Stimulated activated naive CD8-positive, alpha-beta T cell treated with anti-CD3 and anti-CD28 coated beads, Interleukin-15, Interleukin-2, amounts not matched to agents 100 ng/mL and 50 ng/mL, for 24 hours (primary cell): ENCODE measurements at regions not wholly inside any gene's neighbourhood (a gene's known extent, or its start where the extent isn't known, plus 50 kb on each side); places are given as distances from the start of the nearest gene placed in this dataset.
"Not testable (repeated sequence)": the region's sequence is repeated elsewhere in the genome, so short reads cannot be mapped to it uniquely, and the experiment has no call there.

Experiments
- H3K27ac Mint-ChIP-seq: one replicate; pipeline ENCODE4 v1.8.0; 2021; ENCODE audit warnings: mild to moderate bottlenecking, mixed read lengths
- H3K27me3 Mint-ChIP-seq: one replicate; pipeline ENCODE4 v1.8.0; 2021; ENCODE audit warnings: mixed read lengths
- H3K36me3 Mint-ChIP-seq: one replicate; pipeline ENCODE4 v1.8.0; 2021; ENCODE audit warnings: low read depth, mixed read lengths
- H3K4me1 Mint-ChIP-seq: one replicate; pipeline ENCODE4 v1.8.0; 2021; ENCODE audit warnings: low read depth, mixed read lengths
- H3K4me3 Mint-ChIP-seq: one replicate; pipeline ENCODE4 v1.8.0; 2021; ENCODE audit warnings: mild to moderate bottlenecking, mixed read lengths
- H3K9me3 Mint-ChIP-seq: one replicate; pipeline ENCODE4 v1.8.0; 2021; ENCODE audit warnings: mixed read lengths

DNA sequence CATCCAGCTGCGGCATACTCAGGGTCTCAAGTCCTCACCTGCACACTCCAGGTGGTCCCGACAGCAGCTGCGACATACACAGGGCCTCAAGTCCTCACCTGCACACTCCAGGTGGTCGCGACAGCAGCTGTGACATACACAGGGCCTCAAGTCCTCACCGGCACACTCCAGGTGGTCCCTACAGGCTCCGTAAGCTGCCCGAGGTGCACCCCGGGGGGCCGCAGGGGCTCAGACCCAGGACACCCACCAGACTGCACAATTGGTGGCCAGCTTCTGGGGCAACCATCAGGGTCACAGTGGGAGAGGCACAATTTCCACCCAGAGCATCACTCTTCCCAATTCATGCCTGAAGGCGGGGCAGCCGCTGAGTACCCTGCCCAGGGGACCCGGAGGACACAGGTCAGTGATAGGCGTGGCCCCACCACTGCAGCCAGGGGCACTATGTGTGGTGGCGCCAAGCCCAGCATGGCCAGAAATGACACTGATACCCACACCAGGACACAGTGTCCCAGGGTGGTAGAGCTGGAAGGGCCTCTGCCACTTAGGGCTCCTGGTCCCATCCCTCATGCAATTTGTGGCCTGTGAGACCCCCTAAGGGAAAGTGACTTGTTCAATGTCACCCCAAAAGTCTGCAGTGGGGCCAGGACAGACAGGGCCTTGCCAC lies 57.5 kb upstream of the ZNF469 start:
- Mint-ChIP-seq H3K27ac (no peak overlapping the region), H3K4me1 (no peaks in the 10 kb centered on the region), H3K4me3 (no peak overlapping the region), H3K36me3 (no peaks in the 10 kb centered on the region), H3K9me3 (no peaks in the 10 kb centered on the region), H3K27me3 (no peaks in the 10 kb centered on the region)

DNA sequence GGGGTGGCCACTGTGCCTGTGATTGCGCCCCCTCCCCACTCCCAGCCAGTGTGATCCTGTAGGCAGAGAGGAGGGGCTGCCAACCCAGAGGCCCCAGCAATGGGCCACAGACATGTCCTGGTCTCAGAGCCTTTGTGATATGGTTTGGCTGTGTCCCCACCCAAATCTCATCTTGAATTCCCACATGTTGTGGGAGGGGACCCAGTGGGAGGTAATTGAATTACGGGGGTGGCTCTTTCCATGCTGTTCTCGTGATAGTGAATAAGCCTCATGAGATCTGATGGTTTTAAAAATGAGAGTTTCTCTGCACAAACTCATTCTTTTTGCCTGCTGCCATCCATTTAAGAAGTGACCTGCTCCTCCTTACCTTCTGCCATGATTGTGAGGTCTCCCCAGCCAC lies 56.8 kb upstream of the ZNF469 start:
- no peak overlapping the region for H3K4me3 Mint-ChIP-seq
- no peaks in the 10 kb centered on the region for H3K9me3 Mint-ChIP-seq
- no peak overlapping the region for H3K27ac Mint-ChIP-seq
- H3K27me3 Mint-ChIP-seq = no peaks in the 10 kb centered on the region
- no peaks in the 10 kb centered on the region for H3K36me3 Mint-ChIP-seq
- no peaks in the 10 kb centered on the region for H3K4me1 Mint-ChIP-seq

DNA sequence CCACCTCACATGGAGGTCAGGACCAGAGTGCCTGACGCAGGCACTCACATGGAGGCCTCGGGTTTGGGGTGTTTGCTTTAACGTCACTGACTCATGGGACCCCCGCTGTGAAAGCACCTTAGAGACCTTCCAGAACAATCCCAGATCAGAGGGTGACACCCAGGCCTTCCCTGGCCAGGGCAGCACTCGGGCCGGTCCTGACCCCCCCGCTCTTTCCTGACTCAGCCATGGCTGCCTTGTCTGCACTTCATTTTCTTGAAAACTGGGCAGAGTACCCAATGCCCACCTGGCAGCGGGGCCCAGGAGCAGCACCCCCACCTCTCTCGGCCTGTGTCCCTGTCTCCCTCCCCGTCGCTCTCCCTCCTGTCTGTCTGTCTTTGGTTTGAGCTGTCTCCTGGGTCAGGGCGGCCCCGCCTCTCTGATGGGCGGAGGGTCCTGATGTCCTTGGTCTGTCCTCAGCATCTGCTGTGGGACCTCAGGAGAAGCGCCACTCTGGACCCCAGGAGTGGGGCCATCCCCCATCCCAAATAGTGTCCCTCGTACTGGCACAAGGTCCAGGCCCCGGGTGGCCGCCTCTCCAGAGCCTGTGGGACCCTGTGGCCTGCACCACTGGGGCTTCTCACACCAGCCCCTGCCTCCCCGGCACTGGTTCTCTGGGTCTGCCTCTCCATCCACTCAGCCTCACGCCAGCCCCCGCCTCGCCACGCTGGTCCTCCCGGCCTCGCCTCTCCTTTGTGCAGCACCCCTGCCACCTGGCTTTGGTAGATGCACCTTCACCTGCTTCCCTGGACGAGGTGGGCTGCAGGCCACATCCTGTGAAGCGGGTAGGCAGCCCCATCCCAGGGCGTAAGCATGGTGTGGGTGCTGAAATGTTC lies 55.9 kb upstream of the ZNF469 start:
- no peaks in the 10 kb centered on the region for H3K36me3 Mint-ChIP-seq
- H3K27ac Mint-ChIP-seq = no peak overlapping the region
- no peaks in the 10 kb centered on the region for H3K9me3 Mint-ChIP-seq
- H3K4me1 Mint-ChIP-seq = no peaks in the 10 kb centered on the region
- no peak overlapping the region for H3K4me3 Mint-ChIP-seq
- H3K27me3 Mint-ChIP-seq = no peaks in the 10 kb centered on the region

DNA sequence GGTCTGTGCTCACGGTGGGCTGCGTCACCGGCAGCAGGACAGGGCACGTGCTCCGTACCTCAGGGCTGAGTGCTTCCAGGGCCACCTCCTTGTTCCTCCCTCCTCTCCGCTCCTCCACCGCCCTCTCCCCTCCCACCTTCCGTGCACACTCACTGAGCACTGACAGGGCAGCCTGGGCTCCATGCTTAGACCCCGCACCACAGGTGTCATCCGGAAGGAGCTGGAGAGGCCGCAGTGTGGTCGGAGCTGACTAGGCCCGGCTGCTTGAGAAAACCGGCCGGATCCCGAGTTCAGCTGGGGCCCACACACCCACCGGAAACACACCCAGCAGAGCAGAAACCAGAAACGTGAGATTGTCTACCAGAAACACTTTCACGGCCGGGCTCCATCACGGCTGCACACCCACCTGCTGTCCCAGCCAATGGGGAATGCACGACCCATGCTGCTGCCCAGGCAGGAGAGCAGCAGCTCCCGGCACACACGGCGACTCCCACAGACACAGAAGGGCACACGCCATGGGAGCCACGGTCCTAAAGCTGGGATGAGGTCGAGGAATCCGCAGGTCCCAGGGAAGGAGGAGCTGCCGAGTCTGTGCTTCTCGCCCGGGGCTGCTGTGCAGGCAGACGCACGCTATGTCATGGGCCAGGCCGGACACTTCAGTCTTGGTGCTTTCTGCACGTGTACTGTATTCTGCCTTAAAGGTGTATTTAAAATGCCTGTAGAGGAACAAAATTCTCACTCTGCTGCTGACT lies 55.0 kb upstream of the ZNF469 start:
- no peak overlapping the region for H3K27ac Mint-ChIP-seq

DNA sequence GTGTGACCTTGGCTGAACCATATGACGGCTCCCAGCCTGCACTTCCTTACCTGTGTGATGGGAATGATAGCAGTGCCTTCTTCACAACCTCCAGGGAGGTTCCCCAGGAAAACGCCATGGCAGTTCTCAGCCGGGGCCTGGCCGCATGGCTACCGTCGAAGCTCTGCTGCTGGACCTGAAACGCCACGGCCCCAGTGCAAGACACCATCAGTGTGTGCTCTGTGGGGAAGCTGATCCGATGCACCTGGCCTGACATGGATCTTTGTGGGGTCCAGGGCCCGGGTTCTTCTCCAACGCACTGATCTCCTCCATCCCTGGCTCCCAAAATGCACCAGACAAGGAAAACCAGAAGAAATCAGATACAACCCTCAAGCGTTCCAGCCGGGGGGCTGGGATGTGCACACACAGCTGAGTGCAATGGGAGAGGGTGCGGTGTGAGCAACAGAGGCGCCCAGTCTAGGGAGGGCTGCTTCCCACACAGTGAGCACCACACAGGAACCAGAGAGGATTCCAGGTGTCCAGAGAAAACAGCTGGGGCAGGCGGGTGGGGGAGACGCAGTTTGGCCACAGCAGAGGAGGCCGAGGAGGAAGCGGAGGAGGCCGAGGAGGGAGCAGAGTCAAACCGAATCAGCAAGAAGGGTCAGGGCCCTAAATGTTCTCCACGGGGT lies 54.3 kb upstream of the ZNF469 start:
- Mint-ChIP-seq H3K4me1 (peaks cover under 1% of the 10 kb centered on the region), H3K9me3 (no peaks in the 10 kb centered on the region), H3K36me3 (no peaks in the 10 kb centered on the region), H3K4me3 (no peak overlapping the region), H3K27me3 (no peaks in the 10 kb centered on the region), H3K27ac (no peak overlapping the region)

More for the DNA sequence above, 55.0 kb upstream of the ZNF469 start:
- H3K27me3 Mint-ChIP-seq = no peaks in the 10 kb centered on the region
- no peaks in the 10 kb centered on the region for H3K9me3 Mint-ChIP-seq
- no peak overlapping the region for H3K4me3 Mint-ChIP-seq
- H3K4me1 Mint-ChIP-seq = no peaks in the 10 kb centered on the region
- no peaks in the 10 kb centered on the region for H3K36me3 Mint-ChIP-seq

DNA sequence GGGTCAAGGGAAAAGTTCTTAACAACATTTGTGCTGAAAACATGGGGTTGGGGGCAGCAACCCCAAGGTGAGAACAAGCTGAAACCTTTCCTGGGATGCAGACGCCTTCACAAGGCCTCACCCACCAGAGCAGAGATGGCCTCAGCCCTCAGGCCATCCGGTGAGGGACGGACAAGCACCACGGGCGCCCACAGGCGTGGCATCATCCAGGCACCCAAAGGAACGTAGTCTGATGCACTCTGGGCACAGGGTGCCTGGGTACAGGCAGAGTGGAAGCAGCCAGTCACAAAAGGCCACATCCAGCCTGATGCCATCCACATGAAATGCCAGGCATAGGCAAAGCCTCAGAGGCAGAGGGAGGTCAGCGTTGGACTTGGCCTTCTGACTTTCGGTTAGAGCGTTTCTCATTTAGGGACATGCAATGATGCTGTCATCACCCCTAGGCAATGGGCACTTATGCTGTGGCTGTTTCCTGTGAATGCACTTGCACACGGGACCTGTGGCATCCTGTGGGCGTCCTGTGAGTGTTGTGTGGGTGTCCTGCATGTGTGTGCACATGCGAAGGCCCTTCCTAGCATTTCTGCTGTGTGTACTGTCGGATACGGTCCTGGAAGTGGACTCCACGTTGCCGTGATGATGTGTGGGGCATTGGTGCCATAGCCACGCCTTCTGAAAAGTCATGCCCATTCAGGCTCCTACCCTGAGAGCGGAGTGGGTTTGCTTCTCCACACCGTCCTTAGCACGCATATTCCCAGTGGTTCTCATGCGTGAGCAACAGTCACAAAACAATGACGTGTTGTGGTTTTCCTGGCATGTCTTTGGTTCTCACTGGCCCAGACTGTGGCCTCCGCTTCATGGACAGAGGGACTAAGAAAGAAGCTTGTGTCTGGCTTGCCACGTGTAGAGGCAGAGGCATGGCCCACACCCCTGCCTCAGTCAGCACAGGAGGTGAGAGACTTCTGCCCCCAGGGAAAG lies 52.7 kb upstream of the ZNF469 start:
- Mint-ChIP-seq H3K9me3 (no peaks in the 10 kb centered on the region), H3K27ac (no peak overlapping the region), H3K4me3 (no peak overlapping the region), H3K27me3 (peaks cover 5% of the 10 kb centered on the region), H3K36me3 (no peaks in the 10 kb centered on the region), H3K4me1 (peaks cover 7% of the 10 kb centered on the region)

DNA sequence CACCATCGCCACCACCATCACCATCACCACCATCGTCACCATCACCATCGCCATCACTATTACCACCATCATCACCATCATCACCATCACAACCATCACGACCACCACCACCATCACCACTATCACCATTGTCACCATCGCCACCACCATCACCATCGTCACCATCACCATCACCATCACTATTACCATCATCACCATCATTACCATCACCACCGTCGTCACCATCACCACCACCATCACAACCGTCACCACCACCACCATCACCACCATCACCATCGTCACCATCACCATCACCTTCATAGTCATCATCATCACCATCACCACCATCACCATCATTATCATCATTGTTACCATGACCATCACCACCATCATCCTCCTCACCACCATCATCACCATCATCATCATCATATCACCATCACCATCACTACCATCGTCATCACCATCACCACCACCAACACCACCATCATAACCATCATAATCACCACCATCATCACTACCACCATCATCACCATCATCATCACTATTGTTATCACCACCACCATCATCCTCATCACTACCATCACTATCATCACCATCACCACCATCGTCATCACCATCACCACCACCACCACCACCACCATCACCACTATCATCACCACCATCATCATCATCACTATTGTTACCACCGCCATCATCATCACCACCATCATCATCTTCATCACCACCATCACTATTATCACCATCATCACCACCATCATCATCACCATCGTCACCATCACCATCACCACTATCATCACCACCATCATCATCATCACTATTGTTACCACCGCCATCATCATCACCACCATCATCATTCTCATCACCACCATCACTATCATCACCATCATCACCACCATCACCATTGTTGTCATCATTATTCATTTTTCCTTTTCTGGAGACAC lies 51.5 kb upstream of the ZNF469 start:
- Mint-ChIP-seq H3K4me1 (peaks cover 7% of the 10 kb centered on the region), H3K36me3 (no peaks in the 10 kb centered on the region), H3K9me3 (peaks cover 5% of the 10 kb centered on the region), H3K27ac (no peak overlapping the region), H3K27me3 (peaks cover 5% of the 10 kb centered on the region), H3K4me3 (no peak overlapping the region)

DNA sequence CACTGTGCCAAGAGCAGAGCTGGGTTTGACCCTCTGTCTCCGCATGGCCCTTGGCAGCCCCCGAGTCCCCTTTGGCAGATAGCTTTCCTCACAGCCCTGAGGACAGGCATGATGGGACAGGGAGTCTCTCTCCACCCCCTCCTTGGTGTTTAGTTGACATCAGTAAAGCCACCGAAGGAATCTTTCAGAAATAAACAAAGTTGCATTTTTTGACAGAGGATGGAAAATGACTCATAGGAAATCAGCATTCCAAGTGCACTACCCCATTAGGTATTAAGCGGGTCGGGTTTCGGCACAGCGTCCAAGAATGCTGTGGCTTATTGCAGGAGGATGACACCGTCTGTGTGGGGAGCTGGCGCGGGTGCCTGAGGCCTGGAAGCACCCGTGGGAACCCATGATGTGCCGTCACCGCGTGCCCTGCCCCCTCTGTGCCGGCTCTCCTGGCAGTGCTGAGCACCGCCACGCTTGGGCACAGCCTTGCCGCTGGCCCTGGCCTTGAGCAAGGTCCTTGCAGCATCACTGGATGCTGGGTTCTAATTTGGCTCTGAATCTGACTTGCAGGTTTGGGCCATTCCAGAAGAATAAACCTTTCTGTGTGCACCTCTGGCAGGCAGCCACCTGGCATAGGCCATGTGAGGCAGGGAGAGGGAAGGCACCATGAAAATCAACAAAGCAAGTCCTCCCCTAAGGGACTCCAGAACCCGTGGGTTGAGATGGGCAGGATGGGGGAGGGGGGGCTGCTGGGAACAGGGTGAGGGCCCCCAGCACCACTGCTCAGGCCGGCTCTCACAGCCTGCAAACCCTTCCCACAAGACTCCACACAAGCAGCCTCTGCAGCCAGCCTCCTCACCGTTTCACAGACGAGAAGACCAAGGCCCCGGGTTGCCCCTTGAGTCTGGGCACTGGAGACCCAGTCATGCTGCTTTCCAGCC lies 50.5 kb upstream of the ZNF469 start:
- Mint-ChIP-seq H3K4me1 (peaks cover 7% of the 10 kb centered on the region), H3K4me3 (no peak overlapping the region), H3K9me3 (peaks cover 15% of the 10 kb centered on the region), H3K36me3 (no peaks in the 10 kb centered on the region), H3K27ac (no peak overlapping the region), H3K27me3 (peaks cover 5% of the 10 kb centered on the region)

DNA sequence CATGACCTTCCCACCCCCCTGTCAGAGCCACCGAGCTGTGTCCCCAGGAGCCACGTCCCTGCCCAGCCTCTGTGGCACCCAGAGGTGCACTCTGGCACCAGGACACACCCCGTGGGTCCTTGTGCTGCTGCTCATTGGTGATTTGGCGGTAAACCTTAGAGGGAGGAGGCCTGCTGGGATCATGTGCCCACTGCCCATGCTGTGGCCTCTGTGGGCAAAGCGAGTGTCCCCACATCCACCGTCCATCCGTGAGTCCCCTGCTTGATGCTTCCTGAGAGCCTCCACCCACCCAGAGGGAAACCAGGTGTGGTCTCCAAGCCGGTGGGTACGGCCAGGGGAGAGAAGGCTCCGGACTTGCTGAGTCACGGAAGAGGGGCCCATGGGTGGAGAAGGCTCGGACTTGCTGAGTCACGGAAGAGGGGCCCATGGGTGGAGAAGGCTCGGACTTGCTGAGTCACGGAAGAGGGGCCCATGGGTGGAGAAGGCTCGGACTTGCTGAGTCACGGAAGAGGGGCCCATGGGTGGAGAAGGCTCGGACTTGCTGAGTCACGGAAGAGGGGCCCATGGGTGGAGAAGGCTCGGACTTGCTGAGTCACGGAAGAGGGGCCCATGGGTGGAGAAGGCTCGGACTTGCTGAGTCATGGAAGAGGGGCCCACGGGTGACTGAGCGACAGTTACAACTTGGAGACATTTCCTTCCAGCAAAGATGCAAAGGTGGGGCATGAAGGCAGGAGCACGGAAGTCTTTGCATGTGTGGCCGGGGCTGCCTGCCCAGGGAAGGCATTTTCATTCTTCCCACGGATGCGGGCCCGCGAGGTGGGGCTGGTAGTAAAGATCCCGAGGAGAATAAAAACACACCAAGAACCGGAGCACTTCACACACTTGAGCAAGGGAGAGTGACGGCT lies 49.6 kb upstream of the ZNF469 start:
- not testable (repeated sequence) for H3K27me3 Mint-ChIP-seq, H3K4me1 Mint-ChIP-seq, H3K4me3 Mint-ChIP-seq, H3K27ac Mint-ChIP-seq, H3K36me3 Mint-ChIP-seq
- peaks cover 16% of the 10 kb centered on the region for H3K9me3 Mint-ChIP-seq
